HG03280 (cell line): ENCODE measurements at regions not wholly inside any gene's neighbourhood (a gene's known extent, or its start where the extent isn't known, plus 50 kb on each side); places are given as distances from the start of the nearest gene placed in this dataset.
"Not testable (repeated sequence)": the region's sequence is repeated elsewhere in the genome, so short reads cannot be mapped to it uniquely, and the experiment has no call there.

Experiments used
- ATAC-seq: cut with Tn5 transposase; IDR thresholded peaks from one replicate; pipeline ENCODE4 v1.9.1; 2021; ENCODE audit warnings: mild to moderate bottlenecking, moderate library complexity; ENCODE audit not compliant: unreplicated experiment

DNA sequence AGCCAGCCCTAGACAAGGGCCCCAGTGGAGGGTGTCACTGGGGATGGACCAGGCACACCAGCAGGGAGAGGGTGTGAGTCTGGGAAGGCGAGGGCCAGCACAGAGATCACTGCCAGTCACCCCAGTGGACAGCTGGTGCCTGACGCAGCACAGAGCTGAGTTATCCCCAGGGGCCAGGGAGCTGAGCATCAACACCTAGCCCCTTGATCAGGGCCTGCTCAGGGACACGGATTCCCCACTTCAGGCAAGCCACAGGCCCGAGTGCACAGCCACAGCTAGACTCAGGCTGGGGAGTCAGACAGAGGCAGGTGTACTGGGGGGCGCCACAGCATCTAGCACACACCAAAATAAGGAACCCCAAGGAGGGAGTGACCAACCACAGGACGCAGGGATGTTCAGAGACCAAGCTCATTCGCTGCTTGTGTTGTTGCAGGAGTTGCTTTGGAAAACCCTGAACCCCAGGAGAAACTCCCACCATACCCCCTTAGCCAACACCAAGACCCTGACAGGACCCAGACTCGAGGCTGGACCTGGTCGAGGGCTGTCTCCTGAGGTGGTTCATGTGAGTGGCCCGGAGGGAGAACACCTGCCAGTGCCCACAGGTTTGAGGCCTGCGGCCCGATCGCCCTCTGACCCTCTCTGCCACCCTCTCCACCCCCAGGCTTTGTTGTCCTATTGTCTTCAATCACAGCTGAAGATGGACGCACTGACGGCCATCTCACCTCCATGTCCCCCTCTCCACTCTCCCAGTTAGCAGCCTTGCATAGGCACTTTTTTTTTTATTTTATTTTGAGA lies 146.8 kb downstream of the TPRA1 start:
- ATAC-seq = no peak

DNA sequence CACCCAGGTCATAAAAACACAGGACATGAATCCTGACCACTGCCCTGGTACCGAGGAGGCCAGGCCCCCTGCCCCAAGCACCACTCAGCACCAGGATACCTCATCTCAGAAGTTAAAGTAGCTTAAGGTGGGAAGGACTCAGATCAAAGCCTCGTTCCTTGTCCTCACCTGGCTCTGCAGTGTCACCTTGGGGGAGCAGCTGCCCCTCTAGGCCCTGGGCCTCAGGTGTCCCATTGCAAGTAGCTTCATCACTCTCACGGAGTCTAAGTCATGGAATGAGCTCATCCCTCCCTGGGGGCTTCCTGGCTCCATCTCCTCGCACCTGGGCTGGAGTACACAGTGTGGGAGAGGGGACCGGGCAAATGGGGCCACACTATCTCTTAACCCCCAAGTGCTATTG lies 148.0 kb downstream of the TPRA1 start:
- ATAC-seq = no peak

DNA sequence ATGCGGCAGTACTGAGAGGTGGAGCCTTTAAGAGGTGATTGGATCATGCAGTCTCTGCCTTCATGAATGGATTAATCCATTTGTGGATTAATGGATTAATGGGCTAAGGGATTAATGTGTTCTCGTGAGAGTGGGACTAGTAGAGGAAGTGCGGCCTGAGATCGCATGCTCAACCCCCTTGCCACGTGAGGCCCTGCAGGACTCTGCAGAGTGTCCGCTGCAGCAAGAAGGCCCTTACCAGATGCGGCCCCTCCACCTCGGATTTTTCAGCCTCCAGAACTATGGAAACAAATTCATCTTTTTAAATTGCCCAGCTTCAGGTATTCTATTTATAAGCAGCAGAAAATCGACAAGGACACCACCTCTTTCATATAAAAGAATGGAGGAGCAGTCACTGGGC lies 148.8 kb downstream of the TPRA1 start:
- ATAC-seq = no peak

- ATAC-seq = no peak
These were observed 150.1 kb downstream of the TPRA1 start for GRCh38 chr3:127440384-127440783.

GRCh38 chr3:127439621-127440020 lies 150.9 kb downstream of the TPRA1 start:
- no peak for ATAC-seq

DNA sequence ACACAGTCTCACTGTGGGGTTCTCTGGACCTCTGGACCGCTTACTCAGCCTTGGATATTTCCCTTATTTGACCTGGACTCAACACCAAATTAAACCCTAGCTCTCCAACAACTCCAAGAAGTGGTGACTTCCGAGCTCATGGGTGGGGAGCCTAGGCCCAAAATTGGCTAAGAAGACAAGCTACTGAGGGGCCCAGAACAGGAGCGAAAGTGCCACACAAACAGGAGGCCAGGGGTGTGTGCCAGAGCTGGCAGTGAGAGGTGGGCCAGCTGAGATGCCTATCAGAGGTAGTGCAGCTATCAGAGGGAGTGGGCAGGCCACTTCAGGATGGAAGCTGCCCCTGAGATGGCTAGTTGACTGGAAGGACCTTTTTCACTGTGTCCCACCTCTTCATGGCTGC lies 151.1 kb upstream of the PRR20G start:
- ATAC-seq = no peak

DNA sequence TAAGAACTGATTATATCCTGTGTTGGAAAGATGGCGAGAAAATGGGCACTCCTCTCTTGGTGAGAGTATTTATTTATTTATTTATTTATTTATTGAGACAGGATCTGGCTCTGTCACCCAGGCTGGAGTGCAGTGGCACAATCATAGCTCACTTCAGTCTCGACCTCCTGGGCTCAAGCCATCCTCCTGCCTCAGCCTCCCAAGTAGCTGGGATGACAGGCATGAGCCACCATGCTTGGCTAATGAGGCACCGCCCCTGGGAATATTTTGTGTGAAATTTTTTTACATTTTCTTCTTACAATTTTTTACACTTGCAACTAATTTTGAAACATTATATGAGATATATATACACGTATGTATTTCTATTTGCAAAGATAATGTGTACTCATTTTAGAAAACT lies 150.5 kb upstream of the PRR20G start:
- no peak for ATAC-seq

DNA sequence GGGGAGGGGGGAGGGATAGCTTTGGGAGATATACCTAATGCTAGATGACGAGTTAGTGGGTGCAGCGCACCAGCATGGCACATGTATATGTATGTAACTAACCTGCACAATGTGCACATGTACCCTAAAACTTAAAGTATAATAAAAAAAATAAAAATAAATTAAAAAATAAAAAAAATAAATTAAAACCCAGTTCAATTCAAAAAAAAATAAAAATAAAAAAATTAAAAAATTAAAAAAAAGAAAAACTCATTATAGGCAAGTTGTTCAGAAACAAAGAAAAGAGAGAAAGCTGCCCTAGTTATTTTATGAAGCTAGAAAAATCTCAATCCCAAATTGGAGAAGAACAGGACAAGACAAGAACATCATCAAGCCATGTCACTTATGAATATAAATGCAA lies 147.5 kb upstream of the PRR20G start:
- ATAC-seq = not testable (repeated sequence)

GRCh38 chr3:127431066-127431465 lies 143.2 kb upstream of the PRR20G start:
- ATAC-seq = no peak

GRCh38 chr3:127428344-127428997 lies 140.6 kb upstream of the PRR20G start:
- ATAC-seq = no peak

- ATAC-seq = no peak
These were observed 139.8 kb upstream of the PRR20G start for GRCh38 chr3:127427666-127428065.

GRCh38 chr3:127427156-127427555 lies 139.3 kb upstream of the PRR20G start:
- no peak for ATAC-seq

- ATAC-seq = no peak
These were observed 138.8 kb upstream of the PRR20G start for GRCh38 chr3:127426444-127427153.

DNA sequence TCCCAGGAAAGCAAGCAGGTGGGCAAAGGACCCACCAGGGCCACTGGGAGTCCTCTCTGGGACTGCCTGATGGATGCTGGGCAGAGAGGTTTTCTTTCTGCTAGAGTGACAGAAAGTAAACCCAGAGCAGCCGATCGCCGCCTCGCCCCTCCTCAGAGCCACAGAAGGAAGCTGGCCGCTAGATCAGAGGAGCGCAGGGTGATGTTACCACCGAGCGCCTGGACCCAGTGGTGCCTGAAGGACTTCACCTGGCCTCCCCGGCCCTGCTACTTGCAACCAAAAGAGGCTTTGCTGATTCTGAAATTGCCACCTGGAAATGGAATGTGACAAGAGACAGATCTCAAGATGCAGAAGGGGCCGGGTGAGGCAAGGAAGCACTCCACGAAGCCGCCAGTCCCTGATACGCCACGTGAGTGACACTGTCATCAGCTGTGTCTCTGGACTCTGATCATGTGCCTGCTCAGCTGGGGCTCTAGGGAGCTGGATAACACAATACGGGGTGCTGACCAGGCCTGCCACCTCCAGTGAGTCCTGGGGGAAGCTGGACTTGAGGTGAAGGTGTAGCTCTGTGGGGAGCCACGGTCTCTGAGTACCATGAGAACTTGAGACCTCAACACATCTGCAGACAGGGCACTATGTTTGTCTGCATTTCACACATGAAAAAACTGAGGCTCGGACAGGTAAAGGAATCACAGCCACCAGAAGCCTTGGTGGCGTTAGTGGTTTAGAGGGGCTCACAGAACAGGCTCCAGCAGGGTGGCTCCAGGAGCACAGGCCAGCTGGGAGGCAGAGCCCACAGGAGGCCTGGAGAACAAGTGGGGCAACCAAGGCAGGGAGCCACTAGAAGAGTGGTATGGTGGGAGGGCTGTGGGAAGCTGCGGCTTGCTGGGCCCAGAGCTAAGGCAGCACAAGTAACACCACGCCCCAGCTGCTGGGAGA lies 137.9 kb upstream of the PRR20G start:
- no peak for ATAC-seq

DNA sequence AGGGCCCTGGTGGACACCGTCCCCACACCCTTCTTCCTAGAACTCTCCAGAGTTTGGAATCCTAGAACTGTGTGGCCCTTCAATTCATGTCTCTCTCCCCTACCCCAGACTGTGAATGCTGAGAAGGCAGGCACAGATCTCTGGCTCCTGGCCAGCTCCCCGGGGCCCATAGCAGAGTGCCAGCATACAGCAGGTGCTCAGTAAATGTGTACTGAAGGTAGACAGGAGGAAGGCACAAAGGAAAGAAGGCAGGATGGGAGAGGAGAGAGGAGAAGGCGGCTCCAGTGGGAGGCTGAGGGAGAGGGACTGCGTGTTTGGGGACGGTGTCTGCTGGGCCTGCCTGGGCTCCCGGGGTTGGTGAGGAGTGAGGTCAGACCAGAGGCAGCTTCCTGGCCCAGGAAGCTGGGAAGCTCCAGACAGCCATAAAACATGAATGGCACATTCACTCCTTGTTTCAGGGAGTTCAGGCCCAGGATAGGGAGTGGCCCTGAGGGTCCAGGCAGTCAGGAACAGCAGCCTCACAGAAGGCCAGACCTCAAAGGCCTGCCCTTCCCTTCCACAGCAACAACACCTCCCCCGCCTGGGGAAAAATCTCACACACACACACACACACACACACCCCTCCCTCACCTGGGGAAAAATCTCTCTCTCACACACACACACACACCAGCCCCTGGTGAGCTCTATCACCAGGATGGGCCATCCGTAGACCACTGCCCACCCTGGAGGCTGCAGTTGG lies 137.1 kb upstream of the PRR20G start:
- ATAC-seq = no peak

DNA sequence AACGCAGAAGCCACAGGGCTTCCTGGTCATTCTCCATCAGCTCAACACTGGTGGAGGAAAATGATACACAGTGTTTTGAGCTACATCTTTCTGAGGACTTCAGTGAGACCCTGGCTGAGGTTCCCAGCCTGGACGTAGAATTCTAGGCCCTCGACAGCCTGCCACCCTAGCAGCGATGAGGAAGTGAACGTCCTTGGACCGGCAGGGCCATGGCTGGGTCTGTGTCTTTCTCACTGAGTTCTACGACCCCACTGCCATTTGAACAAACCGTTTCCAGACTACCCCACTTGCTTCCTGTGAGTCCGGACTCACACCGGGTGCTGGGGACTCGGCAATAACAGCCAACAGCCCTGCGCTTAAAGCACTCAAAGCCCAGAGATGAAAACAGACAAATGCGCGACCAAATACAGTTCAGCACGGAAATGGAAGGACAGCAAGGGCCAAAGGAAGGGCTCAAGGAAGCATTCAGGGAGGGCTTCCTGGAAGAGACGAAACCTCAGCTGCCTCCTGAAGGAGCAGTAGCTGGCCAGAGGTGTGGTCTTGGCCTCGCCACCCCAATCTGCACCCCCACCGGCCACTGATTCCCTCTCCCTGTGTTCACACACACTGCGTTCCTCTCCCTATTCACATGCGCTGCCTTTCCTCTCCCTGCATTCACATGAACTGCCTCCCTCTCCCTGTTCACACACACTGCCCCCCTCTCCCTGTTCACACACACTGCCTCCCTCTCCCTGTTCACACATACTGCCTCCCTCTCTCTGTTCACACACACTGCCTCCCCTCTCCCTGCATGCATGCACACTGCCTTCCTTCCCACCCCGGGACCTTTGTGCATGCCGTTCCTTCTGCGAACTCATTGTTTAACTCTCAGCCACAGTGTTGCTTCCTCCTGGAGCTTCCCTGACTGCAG lies 136.3 kb upstream of the PRR20G start:
- ATAC-seq = no peak

- no peak for ATAC-seq
These were observed 135.0 kb upstream of the PRR20G start for GRCh38 chr3:127422663-127423375.

DNA sequence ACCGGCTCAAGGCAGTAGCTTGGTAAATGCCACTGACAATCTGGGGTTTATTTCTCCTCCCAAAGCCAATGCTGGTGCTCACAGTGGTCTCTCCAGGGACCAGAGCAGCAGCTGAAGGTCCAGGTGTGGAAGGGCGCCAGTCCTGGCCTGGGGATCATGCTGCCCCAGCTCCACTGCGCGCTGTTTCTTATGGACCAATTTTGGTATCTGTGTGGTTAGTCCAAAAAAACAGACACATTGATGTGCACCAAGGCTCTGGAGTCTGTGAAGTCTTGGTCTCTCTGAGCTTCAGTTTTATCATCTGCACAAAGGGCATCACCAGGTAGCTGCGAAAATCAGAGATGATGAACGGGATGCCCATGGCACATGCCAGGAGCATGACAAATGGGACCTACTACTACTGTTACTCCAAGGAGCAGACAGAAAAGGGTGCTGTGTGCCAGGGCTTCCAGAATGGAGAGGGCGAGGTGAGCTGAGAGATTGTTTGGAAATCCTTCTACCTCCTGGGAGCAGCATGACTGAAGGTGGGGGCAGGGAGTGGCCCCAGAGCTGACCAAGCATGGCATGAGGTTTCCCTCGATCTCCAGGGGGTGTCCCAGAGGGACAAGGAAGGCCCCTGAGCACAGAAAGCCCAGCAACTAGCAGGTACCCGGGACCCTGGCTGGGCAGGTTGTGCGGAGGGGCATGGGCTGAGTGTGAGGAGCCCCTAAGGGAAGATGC lies 134.3 kb upstream of the PRR20G start:
- no peak for ATAC-seq
